ENCODE measurements at regions not wholly inside any gene's neighbourhood (a gene's known extent, or its start where the extent isn't known, plus 50 kb on each side); places are given as distances from the start of the nearest gene placed in this dataset.

DNA sequence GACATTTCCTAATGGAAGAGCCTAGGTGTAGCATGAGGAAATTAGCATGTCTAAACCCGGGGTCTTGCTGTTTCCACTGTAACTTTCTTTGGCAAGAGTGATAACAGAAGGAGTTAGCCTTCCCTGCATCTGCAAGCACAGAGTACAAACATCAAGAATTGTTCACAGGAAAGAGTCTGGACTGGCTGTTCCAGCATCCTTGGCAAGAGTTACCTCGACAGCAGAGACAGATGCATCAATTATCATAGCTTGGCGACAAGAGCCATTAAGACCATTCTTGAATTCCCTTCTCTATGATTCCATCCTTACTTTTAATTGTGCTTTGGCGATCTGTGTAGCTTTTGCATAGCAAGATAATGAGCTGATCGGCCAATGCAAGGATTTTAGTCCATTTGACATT, 82.8 kb upstream of the RALGPS2 start:
- Mint-ChIP-seq H3K4me1 (no peaks in the 10 kb centered on the region), H3K4me3 (no peak overlapping the region), H3K27ac (no peak overlapping the region), H3K27me3 (ENCODE audit: low read depth in 2 of 2) (no peaks in the 10 kb centered on the region), H3K9me3 (no peaks in the 10 kb centered on the region), H3K36me3 (no peaks in the 10 kb centered on the region)
- 87% methylated on average over 5 of the region's 5 CpGs for WGBS (ENCODE audit: insufficient coverage)
- DNase-seq (no peak), ATAC-seq (no peak)
- no peak overlapping the region for H3K27ac ChIP-seq (ENCODE audit: low read length)
- intact Hi-C loops (cut with micrococcal nuclease) = no loop called here
- no peaks in the 10 kb centered on the region for H3K9me3 ChIP-seq (ENCODE audit: control insufficient read depth, insufficient read depth, low read length)
- H3K36me3 ChIP-seq (ENCODE audit: control insufficient read depth, insufficient read depth, low read length) = no peaks in the 10 kb centered on the region
- TF ChIP-seq, protein P1, sequence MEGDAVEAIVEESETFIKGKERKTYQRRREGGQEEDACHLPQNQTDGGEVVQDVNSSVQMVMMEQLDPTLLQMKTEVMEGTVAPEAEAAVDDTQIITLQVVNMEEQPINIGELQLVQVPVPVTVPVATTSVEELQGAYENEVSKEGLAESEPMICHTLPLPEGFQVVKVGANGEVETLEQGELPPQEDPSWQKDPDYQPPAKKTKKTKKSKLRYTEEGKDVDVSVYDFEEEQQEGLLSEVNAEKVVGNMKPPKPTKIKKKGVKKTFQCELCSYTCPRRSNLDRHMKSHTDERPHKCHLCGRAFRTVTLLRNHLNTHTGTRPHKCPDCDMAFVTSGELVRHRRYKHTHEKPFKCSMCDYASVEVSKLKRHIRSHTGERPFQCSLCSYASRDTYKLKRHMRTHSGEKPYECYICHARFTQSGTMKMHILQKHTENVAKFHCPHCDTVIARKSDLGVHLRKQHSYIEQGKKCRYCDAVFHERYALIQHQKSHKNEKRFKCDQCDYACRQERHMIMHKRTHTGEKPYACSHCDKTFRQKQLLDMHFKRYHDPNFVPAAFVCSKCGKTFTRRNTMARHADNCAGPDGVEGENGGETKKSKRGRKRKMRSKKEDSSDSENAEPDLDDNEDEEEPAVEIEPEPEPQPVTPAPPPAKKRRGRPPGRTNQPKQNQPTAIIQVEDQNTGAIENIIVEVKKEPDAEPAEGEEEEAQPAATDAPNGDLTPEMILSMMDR (IDR thresholded peaks at IDR 0.05) = no peak
- no peak overlapping the region for H3K4me3 ChIP-seq (ENCODE audit: low read length)
- H3K27me3 ChIP-seq (ENCODE audit: control insufficient read depth, insufficient read depth, low read length) = no peaks in the 10 kb centered on the region
- H3K4me1 ChIP-seq (ENCODE audit: control insufficient read depth, insufficient read depth, low read length) = no peaks in the 10 kb centered on the region

DNA sequence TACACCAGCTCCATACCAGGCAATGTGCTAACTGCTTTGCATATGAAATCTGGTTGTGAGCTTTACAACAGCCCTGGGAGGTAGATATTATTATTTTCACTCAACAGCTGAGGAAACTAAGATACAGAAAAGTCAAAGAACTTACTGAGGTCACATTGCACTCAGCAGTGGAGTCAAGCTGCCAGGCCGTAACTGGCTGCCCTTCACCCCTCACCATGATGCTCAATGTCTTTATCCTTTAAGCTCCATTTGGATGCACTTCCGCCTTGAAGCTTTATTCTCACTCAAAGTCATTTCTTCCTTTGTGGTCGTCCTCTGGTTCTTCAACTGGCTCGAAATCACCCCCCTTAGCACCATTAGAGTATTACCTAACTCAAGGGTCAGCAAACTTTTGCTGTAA, 81.7 kb upstream of the RALGPS2 start:
- H3K9me3 Mint-ChIP-seq = no peaks in the 10 kb centered on the region
- peaks cover 0 to 5% of the 10 kb centered on the region in 2 donors for H3K27me3 Mint-ChIP-seq (ENCODE audit: low read depth in 2 of 2)
- Histone ChIP-seq H3K36me3 (ENCODE audit: control insufficient read depth, insufficient read depth, low read length) (no peaks in the 10 kb centered on the region), H3K4me1 (ENCODE audit: control insufficient read depth, insufficient read depth, low read length) (no peaks in the 10 kb centered on the region), H3K4me3 (ENCODE audit: low read length) (no peak overlapping the region), H3K27me3 (ENCODE audit: control insufficient read depth, insufficient read depth, low read length) (no peaks in the 10 kb centered on the region), H3K9me3 (ENCODE audit: control insufficient read depth, insufficient read depth, low read length) (no peaks in the 10 kb centered on the region), H3K27ac (ENCODE audit: low read length) (no peak overlapping the region)
- no peaks in the 10 kb centered on the region for H3K36me3 Mint-ChIP-seq
- TF ChIP-seq, protein P1 (IDR thresholded peaks at IDR 0.05) = no peak
- DNase-seq (no peak), ATAC-seq (no peak)
- H3K27ac Mint-ChIP-seq = no peak overlapping the region
- H3K4me1 Mint-ChIP-seq = no peaks in the 10 kb centered on the region
- no peak overlapping the region for H3K4me3 Mint-ChIP-seq
- intact Hi-C loops (cut with micrococcal nuclease) = no loop called here
- WGBS (ENCODE audit: insufficient coverage) = 79% methylated on average over 2 of the region's 4 CpGs

DNA sequence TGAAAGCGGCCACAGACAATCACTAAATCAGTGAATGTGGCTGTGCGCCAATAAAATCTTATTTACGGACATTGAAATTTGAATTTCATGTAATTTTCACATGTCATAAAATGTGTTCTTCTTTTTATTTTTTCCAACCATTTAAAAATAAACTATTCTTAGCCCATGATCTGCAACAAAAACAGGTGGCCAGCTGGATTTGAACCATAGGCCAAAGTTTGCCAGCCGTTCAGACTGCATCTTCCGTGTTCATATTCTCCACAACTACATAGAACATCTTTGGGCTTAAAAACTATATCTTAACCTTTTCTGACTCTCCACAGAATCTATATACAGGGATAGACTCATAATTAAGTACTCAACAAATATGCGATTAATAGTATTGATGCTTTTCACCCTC, 81.2 kb upstream of the RALGPS2 start:
- H3K36me3 Mint-ChIP-seq = no peaks in the 10 kb centered on the region
- Histone ChIP-seq H3K36me3 (ENCODE audit: control insufficient read depth, insufficient read depth, low read length) (no peaks in the 10 kb centered on the region), H3K27ac (ENCODE audit: low read length) (no peak overlapping the region), H3K9me3 (ENCODE audit: control insufficient read depth, insufficient read depth, low read length) (no peaks in the 10 kb centered on the region), H3K4me1 (ENCODE audit: control insufficient read depth, insufficient read depth, low read length) (no peaks in the 10 kb centered on the region), H3K4me3 (ENCODE audit: low read length) (no peak overlapping the region), H3K27me3 (ENCODE audit: control insufficient read depth, insufficient read depth, low read length) (no peaks in the 10 kb centered on the region)
- H3K9me3 Mint-ChIP-seq = no peaks in the 10 kb centered on the region
- intact Hi-C loops (cut with micrococcal nuclease) = no loop called here
- peaks cover 0 to 5% of the 10 kb centered on the region in 2 donors for H3K27me3 Mint-ChIP-seq (ENCODE audit: low read depth in 2 of 2)
- WGBS (ENCODE audit: insufficient coverage) = 95% methylated on average over 6 of the region's 6 CpGs
- TF ChIP-seq, protein P1 (IDR thresholded peaks at IDR 0.05) = no peak
- H3K4me1 Mint-ChIP-seq = no peaks in the 10 kb centered on the region
- no peak overlapping the region for H3K4me3 Mint-ChIP-seq
- no peak overlapping the region for H3K27ac Mint-ChIP-seq
- ATAC-seq (no peak), DNase-seq (no peak)

DNA sequence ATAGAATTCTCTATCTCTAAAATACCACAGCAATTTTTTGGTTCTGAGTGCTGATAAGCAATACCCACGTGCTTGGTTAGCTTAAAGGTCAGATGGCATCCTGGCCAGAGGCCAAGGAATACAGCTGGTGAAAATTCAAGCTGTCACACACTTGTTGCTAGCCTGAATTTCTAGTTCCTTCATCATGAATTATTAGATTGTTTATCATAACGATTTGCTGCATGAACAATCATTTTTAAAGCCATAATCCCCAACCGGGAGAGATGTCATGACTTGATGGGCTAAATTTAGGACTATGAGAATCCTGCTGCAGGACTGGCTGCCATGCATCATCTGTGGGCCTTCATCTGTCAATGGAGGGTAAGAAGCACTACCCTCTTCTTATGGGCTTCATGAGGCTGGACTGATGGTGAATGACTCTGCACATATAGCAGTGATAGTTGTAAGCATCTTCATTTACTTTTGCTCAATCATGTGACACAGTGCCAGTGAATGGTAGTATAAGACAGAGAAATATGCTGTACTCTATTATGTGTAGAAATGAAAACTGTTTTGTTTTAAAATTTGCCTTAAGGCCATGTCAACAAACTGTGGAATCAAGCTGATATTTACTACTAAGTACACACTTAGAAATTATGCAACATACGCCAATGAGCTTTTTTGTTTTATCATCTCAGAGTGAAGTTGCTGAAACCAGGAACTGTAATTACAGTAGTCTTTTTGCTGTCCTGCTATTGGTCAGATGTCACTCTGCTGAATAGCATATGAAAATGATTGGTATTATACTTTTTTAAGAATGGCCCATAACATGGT, 80.5 kb upstream of the RALGPS2 start:
- H3K27ac Mint-ChIP-seq = no peak overlapping the region
- Histone ChIP-seq H3K27me3 (ENCODE audit: control insufficient read depth, insufficient read depth, low read length) (no peaks in the 10 kb centered on the region), H3K9me3 (ENCODE audit: control insufficient read depth, insufficient read depth, low read length) (no peaks in the 10 kb centered on the region), H3K36me3 (ENCODE audit: control insufficient read depth, insufficient read depth, low read length) (no peaks in the 10 kb centered on the region), H3K4me1 (ENCODE audit: control insufficient read depth, insufficient read depth, low read length) (no peaks in the 10 kb centered on the region), H3K4me3 (ENCODE audit: low read length) (no peak overlapping the region), H3K27ac (ENCODE audit: low read length) (no peak overlapping the region)
- no peaks in the 10 kb centered on the region for H3K9me3 Mint-ChIP-seq
- no peaks in the 10 kb centered on the region for H3K4me1 Mint-ChIP-seq
- peaks cover 0 to 5% of the 10 kb centered on the region in 2 donors for H3K27me3 Mint-ChIP-seq (ENCODE audit: low read depth in 2 of 2)
- 45% methylated on average over 3 of the region's 4 CpGs for WGBS (ENCODE audit: insufficient coverage)
- intact Hi-C loops (cut with micrococcal nuclease) = no loop called here
- H3K36me3 Mint-ChIP-seq = no peaks in the 10 kb centered on the region
- no peak overlapping the region for H3K4me3 Mint-ChIP-seq
- DNase-seq = no peak
- TF ChIP-seq, protein P1 (IDR thresholded peaks at IDR 0.05) = no peak
- ATAC-seq = no peak
